ENCODE measurements at regions not wholly inside any gene's neighbourhood (a gene's known extent, or its start where the extent isn't known, plus 50 kb on each side); places are given as distances from the start of the nearest gene placed in this dataset.

- Histone ChIP-seq H3K27ac (ENCODE audit: low read depth, low read length) (no peak overlapping the region), H3K4me3 (ENCODE audit: low read length in 3 of 3) (no peak overlapping the region), H3K9me3 (ENCODE audit: control insufficient read depth in 3 of 3, low read length in 3 of 3) (no peaks in the 10 kb centered on the region), H3K27me3 (ENCODE audit: control insufficient read depth in 3 of 3, insufficient read depth in 3 of 3, low read length in 3 of 3) (peaks cover 0 to 5% (median 2%) of the 10 kb centered on the region in 3 donors), H3K4me1 (ENCODE audit: control insufficient read depth in 3 of 3, insufficient read depth in 3 of 3, low read length in 3 of 3) (no peaks in the 10 kb centered on the region), H3K36me3 (ENCODE audit: control insufficient read depth in 3 of 3, insufficient read depth in 3 of 3, low read length in 3 of 3) (no peaks in the 10 kb centered on the region), H3K9ac (ENCODE audit: low read depth in 1 of 3, low read length in 3 of 3) (no peak overlapping the region)
These were observed 451.3 kb upstream of the ZFHX3 start for GRCh38 chr16:73499276-73499675.

- no peaks in the 10 kb centered on the region for H3K9me3 ChIP-seq (ENCODE audit: control insufficient read depth in 3 of 3, low read length in 3 of 3)
- H3K4me3 ChIP-seq (ENCODE audit: low read length in 3 of 3) = no peak overlapping the region
- peaks cover 0 to 4% (median 0%) of the 10 kb centered on the region in 3 donors for H3K4me1 ChIP-seq (ENCODE audit: control insufficient read depth in 3 of 3, insufficient read depth in 3 of 3, low read length in 3 of 3)
- no peak overlapping the region for H3K9ac ChIP-seq (ENCODE audit: low read depth in 1 of 3, low read length in 3 of 3)
- H3K27me3 ChIP-seq (ENCODE audit: control insufficient read depth in 3 of 3, insufficient read depth in 3 of 3, low read length in 3 of 3) = peaks cover 6 to 18% (median 10%) of the 10 kb centered on the region in 3 donors
- H3K27ac ChIP-seq (ENCODE audit: low read depth, low read length) = no peak overlapping the region
- no peaks in the 10 kb centered on the region for H3K36me3 ChIP-seq (ENCODE audit: control insufficient read depth in 3 of 3, insufficient read depth in 3 of 3, low read length in 3 of 3)
These were observed 438.0 kb upstream of the ZFHX3 start for GRCh38 chr16:73485880-73486279.

GRCh38 chr16:73483934-73484711, 436.2 kb upstream of the ZFHX3 start:
- Histone ChIP-seq H3K9me3 (ENCODE audit: control insufficient read depth in 3 of 3, low read length in 3 of 3) (no peaks in the 10 kb centered on the region), H3K27ac (ENCODE audit: low read depth, low read length) (no peak overlapping the region), H3K36me3 (ENCODE audit: control insufficient read depth in 3 of 3, insufficient read depth in 3 of 3, low read length in 3 of 3) (no peaks in the 10 kb centered on the region), H3K4me3 (ENCODE audit: low read length in 3 of 3) (no peak overlapping the region), H3K27me3 (ENCODE audit: control insufficient read depth in 3 of 3, insufficient read depth in 3 of 3, low read length in 3 of 3) (peaks cover 6 to 18% (median 10%) of the 10 kb centered on the region in 3 donors), H3K4me1 (ENCODE audit: control insufficient read depth in 3 of 3, insufficient read depth in 3 of 3, low read length in 3 of 3) (peaks cover 0 to 4% (median 0%) of the 10 kb centered on the region in 3 donors), H3K9ac (ENCODE audit: low read depth in 1 of 3, low read length in 3 of 3) (no peak overlapping the region)

GRCh38 chr16:73483076-73483791, 435.3 kb upstream of the ZFHX3 start:
- Histone ChIP-seq H3K27me3 (ENCODE audit: control insufficient read depth in 3 of 3, insufficient read depth in 3 of 3, low read length in 3 of 3) (peaks cover 6 to 18% (median 10%) of the 10 kb centered on the region in 3 donors), H3K27ac (ENCODE audit: low read depth, low read length) (no peak overlapping the region), H3K9ac (ENCODE audit: low read depth in 1 of 3, low read length in 3 of 3) (peak overlapping the region in 1 of 3 donors; percentile 50), H3K36me3 (ENCODE audit: control insufficient read depth in 3 of 3, insufficient read depth in 3 of 3, low read length in 3 of 3) (no peaks in the 10 kb centered on the region), H3K9me3 (ENCODE audit: control insufficient read depth in 3 of 3, low read length in 3 of 3) (no peaks in the 10 kb centered on the region), H3K4me1 (ENCODE audit: control insufficient read depth in 3 of 3, insufficient read depth in 3 of 3, low read length in 3 of 3) (peaks cover 0 to 4% (median 0%) of the 10 kb centered on the region in 3 donors), H3K4me3 (ENCODE audit: low read length in 3 of 3) (peak overlapping the region; percentile 23 to 52 (median 41))

- Histone ChIP-seq H3K9ac (ENCODE audit: low read depth in 1 of 3, low read length in 3 of 3) (no peak overlapping the region), H3K27ac (ENCODE audit: low read depth, low read length) (no peak overlapping the region), H3K27me3 (ENCODE audit: control insufficient read depth in 3 of 3, insufficient read depth in 3 of 3, low read length in 3 of 3) (peaks cover 6 to 18% (median 10%) of the 10 kb centered on the region in 3 donors), H3K9me3 (ENCODE audit: control insufficient read depth in 3 of 3, low read length in 3 of 3) (no peaks in the 10 kb centered on the region), H3K4me3 (ENCODE audit: low read length in 3 of 3) (no peak overlapping the region), H3K4me1 (ENCODE audit: control insufficient read depth in 3 of 3, insufficient read depth in 3 of 3, low read length in 3 of 3) (peaks cover 0 to 4% (median 0%) of the 10 kb centered on the region in 3 donors), H3K36me3 (ENCODE audit: control insufficient read depth in 3 of 3, insufficient read depth in 3 of 3, low read length in 3 of 3) (no peaks in the 10 kb centered on the region)
These were observed 434.4 kb upstream of the ZFHX3 start for GRCh38 chr16:73482310-73482709.

GRCh38 chr16:73480381-73480780, 432.5 kb upstream of the ZFHX3 start:
- Histone ChIP-seq H3K36me3 (ENCODE audit: control insufficient read depth in 3 of 3, insufficient read depth in 3 of 3, low read length in 3 of 3) (no peaks in the 10 kb centered on the region), H3K9me3 (ENCODE audit: control insufficient read depth in 3 of 3, low read length in 3 of 3) (no peaks in the 10 kb centered on the region), H3K27ac (ENCODE audit: low read depth, low read length) (no peak overlapping the region), H3K27me3 (ENCODE audit: control insufficient read depth in 3 of 3, insufficient read depth in 3 of 3, low read length in 3 of 3) (peaks cover 6 to 18% (median 6%) of the 10 kb centered on the region in 3 donors), H3K4me1 (ENCODE audit: control insufficient read depth in 3 of 3, insufficient read depth in 3 of 3, low read length in 3 of 3) (peaks cover 0 to 4% (median 0%) of the 10 kb centered on the region in 3 donors), H3K4me3 (ENCODE audit: low read length in 3 of 3) (no peak overlapping the region), H3K9ac (ENCODE audit: low read depth in 1 of 3, low read length in 3 of 3) (no peak overlapping the region)

GRCh38 chr16:73473713-73474112, 425.8 kb upstream of the ZFHX3 start:
- H3K9ac ChIP-seq (ENCODE audit: low read depth in 1 of 3, low read length in 3 of 3) = no peak overlapping the region
- H3K9me3 ChIP-seq (ENCODE audit: control insufficient read depth in 3 of 3, low read length in 3 of 3) = no peaks in the 10 kb centered on the region
- H3K27me3 ChIP-seq (ENCODE audit: control insufficient read depth in 3 of 3, insufficient read depth in 3 of 3, low read length in 3 of 3) = peaks cover 0 to 3% (median 0%) of the 10 kb centered on the region in 3 donors
- no peak overlapping the region for H3K27ac ChIP-seq (ENCODE audit: low read depth, low read length)
- no peaks in the 10 kb centered on the region for H3K36me3 ChIP-seq (ENCODE audit: control insufficient read depth in 3 of 3, insufficient read depth in 3 of 3, low read length in 3 of 3)
- H3K4me1 ChIP-seq (ENCODE audit: control insufficient read depth in 3 of 3, insufficient read depth in 3 of 3, low read length in 3 of 3) = no peaks in the 10 kb centered on the region
- H3K4me3 ChIP-seq (ENCODE audit: low read length in 3 of 3) = no peak overlapping the region

- H3K4me3 ChIP-seq (ENCODE audit: low read length in 3 of 3) = no peak overlapping the region
- no peaks in the 10 kb centered on the region for H3K4me1 ChIP-seq (ENCODE audit: control insufficient read depth in 3 of 3, insufficient read depth in 3 of 3, low read length in 3 of 3)
- no peak overlapping the region for H3K27ac ChIP-seq (ENCODE audit: low read depth, low read length)
- peaks cover 0 to 4% (median 0%) of the 10 kb centered on the region in 3 donors for H3K9me3 ChIP-seq (ENCODE audit: control insufficient read depth in 3 of 3, low read length in 3 of 3)
- peaks cover 0 to 5% (median 2%) of the 10 kb centered on the region in 3 donors for H3K27me3 ChIP-seq (ENCODE audit: control insufficient read depth in 3 of 3, insufficient read depth in 3 of 3, low read length in 3 of 3)
- H3K36me3 ChIP-seq (ENCODE audit: control insufficient read depth in 3 of 3, insufficient read depth in 3 of 3, low read length in 3 of 3) = no peaks in the 10 kb centered on the region
- no peak overlapping the region for H3K9ac ChIP-seq (ENCODE audit: low read depth in 1 of 3, low read length in 3 of 3)
These were observed 416.9 kb upstream of the ZFHX3 start for GRCh38 chr16:73464834-73465233.

GRCh38 chr16:73459586-73459985, 411.7 kb upstream of the ZFHX3 start:
- Histone ChIP-seq H3K27me3 (ENCODE audit: control insufficient read depth in 3 of 3, insufficient read depth in 3 of 3, low read length in 3 of 3) (no peaks in the 10 kb centered on the region), H3K9me3 (ENCODE audit: control insufficient read depth in 3 of 3, low read length in 3 of 3) (peaks cover 0 to 4% (median 0%) of the 10 kb centered on the region in 3 donors), H3K9ac (ENCODE audit: low read depth in 1 of 3, low read length in 3 of 3) (no peak overlapping the region), H3K27ac (ENCODE audit: low read depth, low read length) (no peak overlapping the region), H3K36me3 (ENCODE audit: control insufficient read depth in 3 of 3, insufficient read depth in 3 of 3, low read length in 3 of 3) (no peaks in the 10 kb centered on the region), H3K4me1 (ENCODE audit: control insufficient read depth in 3 of 3, insufficient read depth in 3 of 3, low read length in 3 of 3) (no peaks in the 10 kb centered on the region), H3K4me3 (ENCODE audit: low read length in 3 of 3) (no peak overlapping the region)

- H3K9ac ChIP-seq (ENCODE audit: low read depth in 1 of 3, low read length in 3 of 3) = no peak overlapping the region
- no peak overlapping the region for H3K4me3 ChIP-seq (ENCODE audit: low read length in 3 of 3)
- no peaks in the 10 kb centered on the region for H3K4me1 ChIP-seq (ENCODE audit: control insufficient read depth in 3 of 3, insufficient read depth in 3 of 3, low read length in 3 of 3)
- no peaks in the 10 kb centered on the region for H3K27me3 ChIP-seq (ENCODE audit: control insufficient read depth in 3 of 3, insufficient read depth in 3 of 3, low read length in 3 of 3)
- H3K36me3 ChIP-seq (ENCODE audit: control insufficient read depth in 3 of 3, insufficient read depth in 3 of 3, low read length in 3 of 3) = no peaks in the 10 kb centered on the region
- peaks cover 0 to 4% (median 0%) of the 10 kb centered on the region in 3 donors for H3K9me3 ChIP-seq (ENCODE audit: control insufficient read depth in 3 of 3, low read length in 3 of 3)
- no peak overlapping the region for H3K27ac ChIP-seq (ENCODE audit: low read depth, low read length)
These were observed 409.9 kb upstream of the ZFHX3 start for GRCh38 chr16:73457851-73458250.

All from skeletal muscle tissue (tissue), 3 donors.